GM21786 (cell line): ENCODE measurements at regions not wholly inside any gene's neighbourhood (a gene's known extent, or its start where the extent isn't known, plus 50 kb on each side); places are given as distances from the start of the nearest gene placed in this dataset.
"Not testable (repeated sequence)": the region's sequence is repeated elsewhere in the genome, so short reads cannot be mapped to it uniquely, and the experiment has no call there.

Source experiments
- ATAC-seq: cut with Tn5 transposase; IDR thresholded peaks from one replicate; pipeline ENCODE4 v1.9.1; 2021; ENCODE audit not compliant: unreplicated experiment

GRCh38 chr12:127500512-127501035, 766.4 kb upstream of the TMEM132C start:
- ATAC-seq: no peak

- no peak for ATAC-seq
Measured at GRCh38 chr12:127501916-127502315, 765.1 kb upstream of the TMEM132C start.

- ATAC-seq: no peak
Measured at GRCh38 chr12:127503246-127503645, 763.7 kb upstream of the TMEM132C start.

GRCh38 chr12:127503996-127504395, 763.0 kb upstream of the TMEM132C start:
- not testable (repeated sequence) for ATAC-seq

- no peak for ATAC-seq
Measured at GRCh38 chr12:127504874-127505273, 762.1 kb upstream of the TMEM132C start.

- ATAC-seq: no peak
Measured at GRCh38 chr12:127507341-127507740, 759.6 kb upstream of the TMEM132C start.

GRCh38 chr12:127509066-127509778, 757.7 kb upstream of the TMEM132C start:
- no peak for ATAC-seq

GRCh38 chr12:127515941-127516340, 751.0 kb upstream of the TMEM132C start:
- no peak for ATAC-seq

- ATAC-seq: no peak
Measured at GRCh38 chr12:127516467-127516866, 750.5 kb upstream of the TMEM132C start.

- no peak for ATAC-seq
Measured at GRCh38 chr12:127519779-127520178, 747.2 kb upstream of the TMEM132C start.

GRCh38 chr12:127526925-127527324, 740.0 kb upstream of the TMEM132C start:
- no peak for ATAC-seq

- ATAC-seq: no peak
Measured at GRCh38 chr12:127528551-127528950, 738.4 kb upstream of the TMEM132C start.

GRCh38 chr12:127531542-127531941, 735.4 kb upstream of the TMEM132C start:
- no peak for ATAC-seq

- ATAC-seq: no peak
Measured at GRCh38 chr12:127533353-127533752, 733.6 kb upstream of the TMEM132C start.

GRCh38 chr12:127536833-127537428, 730.0 kb upstream of the TMEM132C start:
- no peak for ATAC-seq

GRCh38 chr12:127538316-127538715, 728.7 kb upstream of the TMEM132C start:
- ATAC-seq: no peak

- no peak for ATAC-seq
Measured at GRCh38 chr12:127539226-127539858, 727.6 kb upstream of the TMEM132C start.

- no peak for ATAC-seq
Measured at GRCh38 chr12:127542391-127542790, 724.6 kb upstream of the TMEM132C start.

GRCh38 chr12:127542931-127543330, 724.0 kb upstream of the TMEM132C start:
- no peak for ATAC-seq

GRCh38 chr12:127546721-127547505, 720.1 kb upstream of the TMEM132C start:
- no peak for ATAC-seq

GRCh38 chr12:127548123-127548553, 718.8 kb upstream of the TMEM132C start:
- ATAC-seq: no peak
